Caki2 (cell line): ENCODE measurements at regions not wholly inside any gene's neighbourhood (a gene's known extent, or its start where the extent isn't known, plus 50 kb on each side); places are given as distances from the start of the nearest gene placed in this dataset.
A peak's percentile ranks its signal among the peaks of the same experiment; 100 is the strongest.

ENCODE experiments used
- DNase-seq: peaks from one replicate; pipeline ENCODE4 v3.0.0-alpha.2; 2015; ENCODE audit warnings: low read depth
- in situ Hi-C: cut with HindIII; loops from 2 replicates; pipeline ENCODE4 v1.10.0; 2016; ENCODE audit warnings: low sequenced_read_pairs, low pct_unique_long_range_greater_than_20kb, mixed read lengths

DNA sequence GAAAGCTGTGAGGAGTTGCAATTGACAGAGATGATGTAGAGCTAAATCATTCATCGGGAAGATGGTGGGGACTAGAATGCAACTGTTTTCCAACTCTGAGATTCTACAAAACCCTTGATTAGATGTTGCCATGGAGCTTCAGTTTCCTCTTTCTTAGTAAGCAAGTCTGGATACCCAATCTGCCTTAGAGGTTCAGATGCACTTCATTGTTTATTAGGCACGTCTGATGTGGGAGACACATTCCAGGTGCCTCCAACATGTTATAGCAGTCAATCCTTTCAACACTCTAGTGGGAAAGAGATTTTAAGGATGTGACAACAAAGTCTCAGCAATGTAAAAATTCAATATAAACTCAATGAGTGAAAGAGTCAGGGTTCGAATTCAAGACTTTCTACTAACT, 291.3 kb upstream of the PHYHIPL start:
- in situ Hi-C loops, result no loop called here
- DNase-seq, result no peak

DNA sequence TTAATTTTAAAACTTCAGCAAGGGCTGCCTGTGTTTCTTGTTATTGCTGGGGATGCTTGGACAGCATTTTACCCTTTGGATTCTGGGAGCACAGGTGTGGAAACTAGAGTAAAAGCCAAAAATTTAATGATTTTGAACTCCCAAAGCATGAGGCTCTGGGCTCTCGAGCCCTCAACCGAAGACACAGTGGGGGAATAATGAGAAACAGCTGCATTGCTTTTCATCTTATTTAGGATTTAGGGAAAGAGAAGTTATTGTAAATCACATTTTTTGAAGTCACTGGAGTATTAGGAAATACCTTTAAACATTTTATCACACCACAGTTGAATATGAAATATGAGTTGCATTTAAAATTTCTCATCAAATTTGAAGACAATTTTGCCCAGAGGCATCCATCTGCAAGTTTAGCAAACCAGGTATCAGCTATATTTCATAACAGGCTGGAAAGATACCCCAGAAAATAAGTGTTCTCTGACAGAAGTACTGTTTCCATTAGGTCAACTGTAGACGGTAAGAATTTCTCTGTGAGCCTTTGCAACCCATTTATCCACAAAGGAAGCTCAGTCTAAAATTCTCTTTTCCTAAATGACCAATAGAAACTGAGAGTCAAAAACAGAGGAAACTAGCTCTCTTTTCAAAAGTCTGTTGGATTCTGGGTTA, 290.6 kb upstream of the PHYHIPL start:
- no peak for DNase-seq
- in situ Hi-C loops, result no loop called here

DNA sequence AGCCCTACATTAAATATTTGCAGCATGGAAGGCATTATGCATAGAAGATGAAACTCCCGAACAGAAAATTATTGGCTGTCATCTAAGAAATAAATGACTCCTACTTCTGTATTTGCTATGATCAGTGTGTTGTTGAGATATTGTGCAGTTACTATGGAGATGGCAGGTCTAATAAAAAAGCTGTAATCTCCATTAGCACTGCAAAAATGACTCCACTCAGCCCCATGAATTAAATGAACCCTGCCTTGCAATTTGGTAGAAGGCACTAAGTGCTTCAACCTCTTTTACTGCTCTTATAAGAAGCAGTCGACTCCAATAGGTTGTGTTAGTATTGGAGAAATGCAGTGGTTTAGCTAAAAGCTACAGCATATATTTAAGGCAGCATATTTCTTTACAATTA, 290.0 kb upstream of the PHYHIPL start:
- in situ Hi-C loops, result no loop called here
- DNase-seq, result no peak

DNA sequence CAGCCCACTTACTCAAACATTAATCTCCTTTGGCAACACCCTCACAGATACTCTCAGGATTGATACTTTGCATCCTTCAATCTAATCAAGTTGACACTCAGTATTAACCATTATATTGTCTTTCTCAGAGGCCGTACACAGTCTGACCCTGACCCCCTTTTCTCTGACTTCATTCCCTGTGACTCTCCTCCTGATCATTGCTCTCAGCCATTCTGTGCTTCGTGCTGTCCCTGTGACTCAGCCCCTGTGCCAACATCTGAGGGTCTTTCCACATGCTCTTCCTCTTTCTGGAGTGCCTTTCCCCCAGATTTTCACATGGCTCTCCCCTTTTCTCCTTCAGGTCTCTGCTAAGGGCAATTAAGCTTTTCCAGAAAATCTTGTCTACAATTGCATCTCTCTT, 289.0 kb upstream of the PHYHIPL start:
- in situ Hi-C loops, result no loop called here
- no peak for DNase-seq

DNA sequence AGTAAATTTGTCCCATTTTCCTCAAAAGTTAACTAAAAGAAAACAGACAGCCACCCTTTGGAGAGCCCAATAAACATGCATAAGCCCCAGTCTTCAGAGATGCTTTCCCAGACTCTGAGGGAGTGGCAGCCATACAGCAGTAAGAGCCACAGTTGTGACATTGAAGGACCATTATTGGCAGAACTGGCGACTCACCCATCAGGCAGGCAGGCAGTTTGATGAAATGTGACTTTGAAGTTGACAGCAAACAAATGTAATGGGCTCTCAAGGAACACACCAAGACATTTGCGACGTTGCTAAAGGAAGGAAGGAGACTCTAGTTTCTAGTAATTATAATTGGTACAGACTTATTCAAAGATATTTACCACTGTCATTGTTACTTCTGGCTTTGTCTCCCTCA, 287.5 kb upstream of the PHYHIPL start:
- in situ Hi-C loops, result no loop called here
- DNase-seq, result no peak

DNA sequence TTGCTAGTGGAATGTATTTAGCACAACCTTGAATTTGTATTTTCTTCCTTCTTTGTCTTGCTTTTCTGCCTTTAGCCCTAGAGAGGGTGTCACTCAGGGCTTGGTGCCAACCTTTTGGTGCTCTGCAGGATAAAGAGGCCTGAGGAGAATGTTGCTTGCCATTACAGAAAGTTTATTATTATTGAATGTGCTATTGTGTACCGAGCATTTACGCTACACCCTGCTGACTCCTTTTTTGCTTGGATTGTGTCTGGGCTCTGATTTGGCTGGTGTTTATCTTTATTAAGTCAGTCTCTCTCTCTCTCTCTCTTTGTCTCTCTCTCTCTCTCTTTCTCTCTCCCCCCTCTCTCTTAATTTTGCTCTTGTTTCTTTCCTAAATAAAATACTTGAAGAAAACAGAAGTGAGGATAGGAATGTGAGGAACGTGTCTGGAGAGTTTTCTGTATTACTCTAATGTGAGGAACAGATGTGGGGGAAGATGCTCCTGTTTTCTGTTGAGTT, 284.4 kb upstream of the PHYHIPL start:
- DNase-seq, result no peak
- in situ Hi-C loops, result no loop called here

DNA sequence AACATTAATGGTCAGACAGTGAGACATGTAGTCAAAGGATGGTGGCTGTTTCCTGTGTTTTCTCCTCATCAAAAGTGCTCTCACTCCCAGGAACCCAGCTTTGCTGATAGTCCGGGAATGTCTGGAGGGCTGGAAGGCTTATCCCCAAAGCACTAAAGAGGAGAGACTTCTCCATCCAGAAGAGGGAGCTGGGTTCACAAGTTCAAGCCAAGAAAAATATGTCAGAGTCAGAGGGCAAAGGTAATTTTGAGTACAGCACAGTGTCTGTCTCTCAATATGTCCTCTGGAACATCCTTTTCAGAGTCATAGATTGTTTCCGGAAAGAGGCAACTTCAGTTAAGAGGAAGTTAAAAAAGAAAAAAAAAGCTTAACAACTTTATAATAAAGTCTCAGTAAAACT, 281.5 kb upstream of the PHYHIPL start:
- in situ Hi-C loops, result no loop called here
- DNase-seq, result no peak

DNA sequence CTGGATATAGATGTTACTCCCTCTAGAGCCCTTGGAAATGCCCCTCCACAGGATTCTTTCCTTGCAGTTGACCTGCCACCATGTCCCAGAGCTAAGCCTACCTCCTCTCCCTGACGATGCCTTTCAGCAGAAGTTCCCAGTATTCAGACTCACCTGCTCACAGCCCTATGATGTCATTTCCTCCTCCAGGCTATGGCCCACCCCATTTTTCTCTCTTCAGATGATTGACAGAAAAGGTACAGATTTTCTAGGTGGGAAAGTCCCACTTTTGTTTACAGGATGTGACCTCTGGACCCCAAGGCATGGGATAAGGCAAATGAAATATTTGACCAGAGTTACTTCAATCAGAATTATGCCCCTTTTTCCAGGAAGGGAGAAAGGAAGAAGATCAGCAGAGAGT, 280.2 kb upstream of the PHYHIPL start:
- in situ Hi-C loops, result no loop called here
- no peak for DNase-seq

DNA sequence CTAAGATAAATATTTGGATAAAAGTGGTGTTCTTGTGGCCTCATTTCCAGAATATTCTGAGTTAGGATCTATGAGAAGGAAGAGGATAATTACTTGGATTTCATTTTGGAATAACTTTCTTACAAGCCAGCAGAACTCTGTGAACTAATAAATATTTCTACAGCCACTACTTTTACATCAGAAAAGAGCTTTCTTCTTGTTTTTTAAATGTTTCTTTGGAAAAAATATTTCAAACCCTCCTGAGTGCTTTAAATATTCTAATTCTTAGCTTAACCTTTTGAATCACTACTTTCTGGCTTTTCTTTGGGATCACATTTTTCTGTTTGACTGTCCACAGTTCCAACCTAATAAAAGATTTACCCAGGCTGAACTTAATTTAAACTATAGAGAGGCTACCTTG, 279.2 kb upstream of the PHYHIPL start:
- no peak for DNase-seq
- in situ Hi-C loops, result no loop called here

DNA sequence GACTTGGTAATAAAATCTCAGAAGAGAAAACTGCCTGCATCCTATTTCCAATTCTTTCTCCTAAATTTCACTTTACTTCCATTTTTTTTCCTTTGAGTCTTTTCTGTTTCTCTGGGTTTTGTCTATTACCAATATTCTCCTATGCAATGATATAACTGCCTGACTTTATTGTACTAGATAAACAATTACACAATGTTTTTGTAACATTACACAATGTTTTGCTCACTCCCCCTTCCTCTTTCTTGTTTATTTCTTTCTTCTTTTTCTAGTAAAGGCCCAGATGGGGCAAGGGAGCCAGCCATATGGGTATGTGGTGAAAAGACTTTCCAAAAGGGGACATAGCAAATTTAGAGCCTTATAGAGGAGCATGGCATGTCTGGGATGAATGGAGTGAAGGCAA, 278.7 kb upstream of the PHYHIPL start:
- DNase-seq, result no peak
- in situ Hi-C loops, result no loop called here

DNA sequence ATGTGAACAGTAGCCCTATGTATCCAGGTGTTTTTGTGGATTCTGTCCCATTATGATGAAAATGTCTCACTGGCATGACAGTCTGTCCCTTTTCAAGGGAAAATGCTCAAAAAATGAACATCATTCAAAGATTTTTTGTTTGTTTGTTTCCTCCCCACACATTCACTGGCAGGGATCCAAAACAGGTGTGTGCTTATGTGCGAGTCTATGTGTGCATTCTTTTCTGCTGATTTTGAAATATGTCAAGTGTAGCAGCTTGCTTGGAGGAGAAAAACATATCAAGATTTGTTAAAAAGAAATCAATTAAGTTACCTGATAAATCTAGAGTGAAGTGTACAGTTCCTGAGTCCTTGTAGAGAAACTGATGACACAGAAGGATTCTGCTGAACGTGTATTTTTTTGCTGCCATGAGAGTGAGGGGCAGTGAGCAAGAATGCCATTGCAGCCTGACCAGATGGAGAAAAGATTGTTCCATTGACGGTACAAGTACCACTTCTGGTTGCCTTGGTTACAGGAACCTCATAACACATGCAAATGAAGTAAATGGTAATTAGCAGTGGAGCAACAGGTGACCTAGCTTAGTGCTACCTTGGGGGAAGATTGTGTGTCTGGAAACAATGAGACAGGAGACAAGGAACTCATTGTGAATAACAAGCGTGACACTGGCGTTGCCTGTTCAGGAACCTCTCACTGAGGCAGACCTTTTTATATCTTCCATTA, 277.4 kb upstream of the PHYHIPL start:
- in situ Hi-C loops, result no loop called here
- DNase-seq, result no peak

DNA sequence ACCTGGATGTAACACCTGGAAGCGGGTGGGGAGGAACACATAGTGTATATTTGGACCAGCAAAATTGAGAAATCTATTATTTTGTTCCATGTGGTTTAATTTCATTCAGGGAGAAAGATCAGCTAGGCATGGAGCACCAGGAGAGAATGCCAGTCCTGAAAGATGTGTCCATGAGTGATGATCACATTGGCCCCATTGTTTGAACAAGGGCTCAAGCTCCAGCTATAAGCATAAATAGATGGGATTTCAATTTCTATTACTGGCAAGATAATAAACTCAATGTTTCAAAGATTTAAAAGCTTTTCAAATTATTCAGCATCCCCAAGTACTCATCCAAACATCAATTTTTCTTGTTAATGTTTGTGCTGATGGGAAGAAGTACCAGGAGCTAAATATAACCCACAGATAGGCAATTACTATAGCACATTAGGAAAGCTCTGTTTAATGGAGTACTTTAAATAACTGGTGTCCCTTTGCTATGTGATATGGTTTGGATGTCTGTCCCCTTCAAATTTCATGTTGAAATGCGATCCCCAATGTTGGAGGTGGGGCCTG, 275.3 kb upstream of the PHYHIPL start:
- in situ Hi-C loops, result no loop called here
- no peak for DNase-seq

DNA sequence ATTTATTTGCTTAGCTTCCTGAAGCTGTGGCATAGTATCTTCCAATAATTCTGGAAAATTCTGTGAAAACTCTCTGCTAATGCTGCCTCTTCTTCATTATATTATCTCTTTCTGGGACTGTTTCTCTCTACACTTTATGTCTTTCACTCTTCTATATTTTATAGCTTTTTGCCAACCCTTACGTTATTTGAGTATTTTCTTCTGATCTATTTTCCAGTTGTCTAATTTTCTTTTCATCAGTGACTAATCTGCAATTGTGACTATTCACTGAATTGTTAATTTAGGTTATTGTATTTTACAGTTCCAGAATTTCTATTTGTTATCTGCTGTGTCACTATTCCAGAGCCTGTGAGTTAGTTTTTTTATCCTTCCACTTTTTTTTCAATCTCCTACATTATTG, 273.4 kb upstream of the PHYHIPL start:
- no peak for DNase-seq
- in situ Hi-C loops, result no loop called here

DNA sequence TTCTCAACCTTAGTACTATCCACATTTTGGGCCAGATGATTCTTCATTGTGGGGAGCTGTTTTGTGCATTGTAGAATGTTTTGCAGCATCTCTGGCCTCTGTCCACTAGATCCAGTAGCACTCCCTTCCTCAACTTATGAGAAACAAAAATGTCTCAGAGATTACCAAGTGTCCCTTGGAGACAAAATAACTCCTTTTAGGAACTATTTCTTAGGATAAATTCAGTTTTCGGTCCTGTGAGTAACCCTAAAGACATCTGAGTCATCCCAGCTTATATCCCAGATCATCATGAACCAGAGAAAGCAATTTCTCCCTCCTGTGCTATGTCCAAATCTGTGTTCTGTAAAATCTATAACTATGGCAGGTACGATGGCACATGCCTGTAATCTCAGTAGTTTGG, 266.6 kb upstream of the PHYHIPL start:
- DNase-seq, result no peak
- in situ Hi-C loops, result no loop called here

DNA sequence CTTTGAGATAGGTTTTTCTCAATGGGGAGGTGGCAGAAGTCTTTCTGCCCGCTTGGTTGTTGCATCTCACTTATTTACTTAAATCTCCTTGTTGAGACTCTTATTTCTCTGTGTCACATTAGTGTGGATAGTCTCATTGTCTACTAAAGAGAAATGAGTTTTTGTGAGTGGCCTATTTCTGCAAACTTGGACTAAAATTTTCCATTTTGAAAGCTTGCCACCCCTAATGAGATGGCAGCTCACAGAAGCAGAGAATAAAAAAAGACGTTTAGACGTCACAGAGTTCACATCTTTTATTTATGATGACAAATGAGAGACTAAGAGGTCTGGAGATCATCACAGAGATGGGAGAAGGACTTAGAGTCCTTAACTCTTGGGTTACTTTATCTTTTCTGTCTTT, 262.7 kb upstream of the PHYHIPL start:
- no peak for DNase-seq
- in situ Hi-C loops, result no loop called here

DNA sequence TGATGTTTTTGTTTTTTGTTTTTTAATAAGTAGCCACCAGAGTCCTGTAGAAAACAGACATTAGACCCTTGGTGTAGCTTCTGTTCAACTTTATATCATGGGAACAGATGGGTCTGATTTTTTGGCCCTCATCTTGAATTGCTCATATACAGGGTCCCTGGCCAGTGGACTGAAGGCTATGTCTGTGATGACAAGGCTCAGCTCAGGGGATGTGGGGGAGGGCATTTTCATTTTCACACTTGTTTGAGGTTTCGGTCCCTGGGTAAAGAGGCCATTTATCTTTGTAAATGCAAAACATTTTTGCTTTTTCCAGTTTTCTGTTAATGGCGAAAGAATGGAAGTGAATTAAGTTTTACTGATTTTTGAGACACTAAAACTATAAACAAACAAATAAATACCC, 257.6 kb upstream of the PHYHIPL start:
- in situ Hi-C loops, result no loop called here
- DNase-seq, result no peak

DNA sequence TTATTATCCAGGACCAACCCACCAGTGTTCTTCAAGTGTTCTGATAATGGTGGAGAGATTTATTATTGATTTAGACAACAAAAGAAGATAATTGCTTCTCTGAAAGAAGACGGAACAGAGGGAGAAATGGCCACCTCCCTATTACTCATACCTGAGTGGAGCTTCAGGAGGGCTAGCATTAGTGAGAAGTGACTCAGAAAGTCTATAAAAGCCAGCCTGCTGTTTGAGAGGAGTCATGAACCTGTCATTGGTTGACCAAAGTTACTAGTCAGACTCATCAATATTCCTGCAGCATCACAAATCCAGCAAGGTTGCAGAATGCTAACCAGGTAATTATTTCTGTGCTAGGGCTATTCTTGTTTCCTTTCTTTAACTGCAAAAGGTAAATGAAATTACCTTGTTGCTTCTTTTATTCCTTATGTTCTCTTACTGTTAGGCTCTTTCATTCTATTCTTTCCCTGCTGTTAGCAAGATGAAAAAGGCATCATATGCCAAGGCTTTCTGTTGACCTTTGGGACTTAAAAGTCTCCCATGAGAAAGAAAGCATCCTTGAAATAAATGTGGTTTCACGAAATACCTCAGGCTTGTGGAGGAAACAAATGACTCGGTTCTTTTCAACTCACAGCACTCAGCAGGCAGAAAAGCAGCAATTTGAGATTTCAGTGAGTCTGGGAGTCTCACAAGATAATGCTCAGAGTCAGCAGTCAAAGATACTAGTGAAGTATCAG, 256.4 kb upstream of the PHYHIPL start:
- DNase-seq, result peak; percentile 66
- in situ Hi-C loops, result no loop called here

DNA sequence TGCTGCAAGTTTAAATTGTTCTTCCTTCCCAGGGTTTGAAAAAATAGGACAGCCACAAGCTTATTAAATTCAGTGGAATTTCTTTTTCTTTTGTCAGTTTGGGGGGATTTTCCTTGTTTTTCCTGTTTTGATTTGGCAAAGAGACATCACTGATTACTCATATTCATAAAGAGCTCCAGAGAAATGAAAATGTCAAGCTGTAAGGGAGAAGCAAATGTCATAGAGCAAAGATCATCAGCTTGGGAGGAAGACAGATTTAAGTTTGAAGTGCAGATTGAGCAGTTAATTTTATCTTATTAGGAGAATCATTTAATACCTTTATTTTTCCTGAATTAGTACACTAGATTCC, 255.8 kb upstream of the PHYHIPL start:
- in situ Hi-C loops, result no loop called here
- no peak for DNase-seq

DNA sequence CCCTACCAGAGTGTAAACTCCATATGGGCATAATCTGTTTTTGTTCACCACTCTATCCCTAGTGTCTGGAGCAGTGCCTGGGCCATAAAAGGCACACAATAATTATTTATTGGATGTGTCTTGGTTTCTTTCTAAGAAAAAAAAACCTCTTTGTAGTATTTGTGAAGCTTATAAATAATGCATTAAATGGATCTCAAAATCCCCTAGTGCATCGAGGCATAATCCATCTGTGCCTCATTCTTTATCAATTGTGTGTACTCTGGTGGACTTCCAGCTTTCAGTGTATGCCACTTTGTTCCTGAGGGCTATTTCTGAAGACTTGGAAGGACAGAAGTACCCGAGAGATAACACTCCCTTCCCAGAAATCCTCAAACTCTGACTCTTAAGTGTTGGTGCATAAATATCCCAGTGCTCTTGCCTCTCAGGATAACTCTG, 255.0 kb upstream of the PHYHIPL start:
- DNase-seq, result no peak
- in situ Hi-C loops, result no loop called here
